Hypothalamus (tissue), 51 donors: ENCODE measurements at regions not wholly inside any gene's neighbourhood (a gene's known extent, or its start where the extent isn't known, plus 50 kb on each side); places are given as distances from the start of the nearest gene placed in this dataset.

Experiments
- DNase-seq, 51 donors: peaks; one replicate each; lab custom pipeline; 2025; lab: John Stamatoyannopoulos, UW

DNA sequence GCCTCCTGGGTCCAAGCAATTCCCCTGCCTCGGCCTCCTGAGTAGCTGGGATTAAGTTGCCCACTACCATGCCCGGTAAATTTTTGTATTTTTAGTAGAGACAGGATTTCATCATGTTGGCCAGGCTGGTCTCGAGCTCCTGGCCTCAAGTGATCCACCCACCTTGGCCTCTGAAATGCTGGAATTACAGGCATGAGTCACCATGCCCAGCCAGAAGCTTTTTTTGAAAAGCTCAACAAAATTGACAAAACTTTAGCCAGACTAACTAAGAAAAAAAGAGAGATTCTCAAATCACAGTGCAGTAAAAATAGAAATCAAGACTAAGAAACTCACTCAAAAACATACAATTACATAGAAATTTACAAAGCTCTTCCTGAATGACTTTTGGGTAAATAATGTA is 420.6 kb downstream of the COL12A1 start:
- DNase-seq = no peak

GRCh38 chr6:74782346-74782745 is 423.5 kb downstream of the COL12A1 start:
- DNase-seq = no peak

- DNase-seq = no peak
Measured at GRCh38 chr6:74780831-74781230, 425.0 kb downstream of the COL12A1 start.

DNA sequence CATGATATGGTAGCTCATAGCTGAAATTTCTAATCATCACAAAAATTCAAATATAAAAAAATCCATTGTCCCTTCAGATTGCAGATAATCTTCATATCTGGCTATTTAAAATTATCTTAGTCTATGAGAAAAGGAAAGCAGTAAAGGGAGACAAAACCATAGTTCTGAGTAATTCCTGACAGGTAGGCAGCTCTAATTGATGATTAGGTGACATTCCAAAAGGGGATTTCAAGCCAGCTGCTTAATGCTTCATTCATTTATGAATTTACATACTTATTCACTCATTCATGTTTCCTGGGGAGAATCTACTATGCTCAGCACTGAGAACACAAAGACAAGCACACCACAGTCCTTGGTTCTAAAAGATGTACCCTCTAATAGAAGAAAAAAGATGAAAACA is 437.1 kb downstream of the COL12A1 start:
- DNase-seq = no peak

GRCh38 chr6:74768120-74768519 is 437.7 kb downstream of the COL12A1 start:
- no peak for DNase-seq

DNA sequence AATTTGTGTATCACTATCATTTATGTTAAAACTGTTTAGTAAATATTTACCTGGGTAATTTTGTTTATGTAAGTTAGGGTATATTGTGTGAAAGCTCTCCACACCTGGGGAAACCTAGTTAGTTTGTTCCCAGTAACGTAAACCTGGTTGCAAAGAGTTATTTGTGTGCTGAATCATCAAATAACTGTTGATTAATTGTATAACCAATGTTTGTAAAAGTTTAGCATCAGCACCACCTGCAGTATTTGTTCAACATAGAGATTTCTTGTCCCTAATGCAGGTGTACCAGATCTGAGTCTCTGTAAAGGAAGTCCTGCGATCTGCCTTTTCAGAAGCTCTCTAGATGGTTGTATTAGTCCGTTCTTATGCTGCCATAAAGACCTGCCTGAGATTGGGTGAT is 440.4 kb downstream of the COL12A1 start:
- DNase-seq = no peak

- DNase-seq = no peak
Measured at GRCh38 chr6:74764486-74764885, 441.4 kb downstream of the COL12A1 start.

GRCh38 chr6:74762841-74763240 is 443.0 kb downstream of the COL12A1 start:
- no peak for DNase-seq

- no peak for DNase-seq
Measured at GRCh38 chr6:74757813-74758212, 448.0 kb downstream of the COL12A1 start.

GRCh38 chr6:74756923-74757322 is 448.9 kb downstream of the COL12A1 start:
- DNase-seq = no peak

DNA sequence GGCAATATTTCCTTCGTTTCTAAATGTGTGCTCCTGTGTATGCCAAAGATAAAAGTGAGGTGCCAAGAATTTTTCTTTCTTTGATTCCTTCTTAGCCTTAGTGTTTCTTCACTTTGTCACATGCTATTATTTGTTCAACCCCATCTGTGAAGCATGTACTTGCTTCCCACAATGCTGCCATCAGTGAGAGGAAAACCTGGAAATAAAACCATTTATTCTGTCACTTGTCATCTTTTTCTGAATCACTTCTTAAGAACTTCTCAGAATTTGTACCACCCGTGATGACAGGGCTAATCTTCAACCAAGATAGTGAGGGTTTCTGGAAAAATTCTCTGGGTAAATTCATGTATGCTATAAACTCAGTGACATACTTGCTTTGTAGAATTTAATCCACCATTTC is 450.1 kb downstream of the COL12A1 start:
- no peak for DNase-seq

- no peak for DNase-seq
Measured at GRCh38 chr6:74755196-74755595, 450.7 kb downstream of the COL12A1 start.

- DNase-seq = no peak
Measured at GRCh38 chr6:74753883-74754600, 451.8 kb downstream of the COL12A1 start.

- no peak for DNase-seq
Measured at GRCh38 chr6:74752303-74752702, 453.6 kb downstream of the COL12A1 start.

DNA sequence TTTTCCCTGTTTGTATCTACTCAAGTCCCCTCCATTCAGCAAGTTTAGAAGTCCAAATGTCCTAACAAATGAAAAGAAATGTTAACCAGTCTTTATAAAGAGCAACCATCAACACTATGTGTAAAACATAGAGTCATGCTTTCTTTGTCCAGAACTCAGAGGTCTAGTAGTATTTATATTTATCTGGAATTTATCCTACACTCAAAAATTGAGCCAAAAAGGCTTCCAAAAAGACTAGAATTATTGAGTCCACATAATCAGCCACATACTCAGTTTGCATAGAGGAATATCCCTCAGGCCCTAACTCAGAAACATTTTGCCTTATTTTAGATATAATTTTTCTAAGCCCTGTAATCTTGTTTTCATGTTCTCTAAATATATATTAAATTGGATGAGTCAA is 455.0 kb downstream of the COL12A1 start:
- DNase-seq = no peak

- DNase-seq = no peak
Measured at GRCh38 chr6:74749211-74750147, 456.4 kb downstream of the COL12A1 start.

GRCh38 chr6:74745670-74746069 is 460.2 kb downstream of the COL12A1 start:
- DNase-seq = no peak

- no peak for DNase-seq
Measured at GRCh38 chr6:74742793-74743508, 462.9 kb downstream of the COL12A1 start.

- DNase-seq = no peak
Measured at GRCh38 chr6:74741646-74742045, 464.2 kb downstream of the COL12A1 start.

DNA sequence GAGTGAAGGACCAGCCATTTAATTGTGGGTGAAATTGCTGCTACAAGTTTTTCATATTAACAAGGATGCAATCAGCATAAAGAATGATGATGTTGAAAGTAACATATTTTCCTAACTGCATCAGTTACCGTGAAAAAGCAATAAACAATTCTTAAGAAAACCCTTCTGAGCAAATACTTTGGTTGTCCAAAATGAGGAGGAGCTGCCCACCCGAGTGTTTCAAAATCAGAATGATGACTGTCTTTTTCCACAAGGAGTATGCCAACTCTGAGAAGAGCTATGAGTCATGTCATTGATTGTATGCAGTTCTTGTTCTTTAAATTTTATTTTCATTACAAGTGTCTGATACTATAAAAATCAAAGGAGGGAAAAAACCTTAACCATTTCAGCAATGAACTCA is 470.5 kb downstream of the COL12A1 start:
- DNase-seq = no peak

DNA sequence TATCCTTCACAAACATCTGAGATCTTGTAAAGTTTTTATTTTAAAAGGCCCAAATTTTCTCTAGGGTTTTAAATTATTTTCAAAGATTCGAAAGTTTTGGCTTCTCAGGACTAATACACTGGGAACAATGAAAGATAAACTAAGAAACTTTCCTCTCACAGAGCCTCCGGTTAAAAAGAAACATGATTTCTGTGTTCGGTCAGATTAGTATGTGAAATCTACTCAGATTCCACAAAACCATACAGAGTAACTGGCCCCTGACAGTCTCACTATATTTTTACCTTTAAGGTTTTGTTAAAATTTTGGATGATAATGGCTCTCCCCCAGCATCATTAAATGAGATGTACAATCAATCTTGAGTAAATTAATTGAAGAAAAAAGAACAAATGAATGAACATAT is 471.0 kb downstream of the COL12A1 start:
- DNase-seq = no peak
